ENCODE measurements at regions not wholly inside any gene's neighbourhood (a gene's known extent, or its start where the extent isn't known, plus 50 kb on each side); places are given as distances from the start of the nearest gene placed in this dataset.

- TF ChIP-seq CTCF (IDR thresholded peaks at IDR 0.05; ENCODE audit: insufficient read depth, low read depth, low read length) = no peak
- TF ChIP-seq EZH2 (IDR thresholded peaks at IDR 0.05; ENCODE audit: insufficient read depth, low read length) = no peak
These were observed 422.2 kb downstream of the SPIN4 start for GRCh38 chrX:62928906-62929305.
